A673 (cell line): ENCODE measurements at regions not wholly inside any gene's neighbourhood (a gene's known extent, or its start where the extent isn't known, plus 50 kb on each side); places are given as distances from the start of the nearest gene placed in this dataset.

Experiments used
- BruUV-seq: library from RNA; stranded (reverse); fragments of 400-500 nt; replicated peaks from 2 replicates; lab custom pipeline; 2021; lab: Mats Ljungman, UMichigan
- CTCF ChIA-PET: fragments of 300-600 bp; sonication (Branson Sonifier 250); formaldehyde crosslinking; loops from one replicate; lab custom pipeline; 2022; ENCODE audit warnings: antibody characterized with exemption; lab: Charles Lee
- POLR2A ChIA-PET: fragments of 300-600 bp; sonication (Branson Sonifier 250); formaldehyde crosslinking; loops from one replicate; lab custom pipeline; 2022; ENCODE audit warnings: antibody characterized with exemption; ENCODE audit not compliant: low non-redundant PET; lab: Charles Lee
- DNase-seq: peaks from one replicate; pipeline ENCODE4 v3.0.0-alpha.2; 2015; ENCODE audit warnings: low spot score
- H3K27ac ChIP-seq: fragments of 200-600 bp; sonication (generic); 2 replicates; pipeline ENCODE4 v1.5.1; 2016; ENCODE audit warnings: mixed run types, low read depth, mild to moderate bottlenecking, mixed read lengths, antibody characterized with exemption, low read length; ENCODE audit not compliant: poor library complexity, severe bottlenecking
- H3K27me3 ChIP-seq: fragments of 200-600 bp; sonication (generic); replicated peaks from 2 replicates; pipeline ENCODE4 v1.6.1; 2017; ENCODE audit warnings: mixed run types, low read depth, mild to moderate bottlenecking, mixed read lengths, antibody characterized with exemption, low read length; ENCODE audit not compliant: insufficient read depth, poor library complexity
- H3K36me3 ChIP-seq: fragments of 200-600 bp; sonication (generic); 2 replicates; pipeline ENCODE4 v1.6.1; 2016; ENCODE audit warnings: mixed run types, mild to moderate bottlenecking, mixed read lengths, antibody characterized with exemption, low read length; ENCODE audit not compliant: insufficient read depth, poor library complexity, severe bottlenecking
- H3K4me1 ChIP-seq: fragments of 200-600 bp; sonication (generic); 2 replicates; pipeline ENCODE4 v1.6.1; 2017; ENCODE audit warnings: mixed run types, mild to moderate bottlenecking, mixed read lengths, antibody characterized with exemption, low read length; ENCODE audit not compliant: insufficient read depth, poor library complexity, severe bottlenecking
- H3K4me3 ChIP-seq: fragments of 200-600 bp; sonication (generic); 2 replicates; pipeline ENCODE4 v1.5.1; 2016; ENCODE audit warnings: low read depth, mixed run types, mild to moderate bottlenecking, mixed read lengths, low read length; ENCODE audit not compliant: poor library complexity, severe bottlenecking
- H3K9me3 ChIP-seq: fragments of 200-600 bp; sonication (generic); 2 replicates; pipeline ENCODE4 v1.6.1; 2016; ENCODE audit warnings: mixed run types, low read depth, mild to moderate bottlenecking, mixed read lengths, antibody characterized with exemption, low read length; ENCODE audit not compliant: poor library complexity, severe bottlenecking
- CTCF ChIP-seq: fragments of 300-800, 200-600 bp; sonication (generic); conservative IDR thresholded peaks from 2 replicates; pipeline ENCODE4 v1.5.1; 2017; ENCODE audit warnings: low read depth, mild to moderate bottlenecking, antibody characterized with exemption, low read length, moderate library complexity, mixed read lengths
- EZH2 ChIP-seq: fragments of 200-600 bp; sonication (generic); IDR thresholded peaks from 2 replicates; pipeline ENCODE4 v1.6.1; 2017; ENCODE audit warnings: borderline replicate concordance, low read depth, mild to moderate bottlenecking, mixed read lengths, antibody characterized with exemption, low read length; ENCODE audit not compliant: poor library complexity, severe bottlenecking
- intact Hi-C: fragments of 100-400 bp; cut with micrococcal nuclease; formaldehyde crosslinking; loops from one replicate; pipeline ENCODE4 v1.10.0; 2022; ENCODE audit not compliant: unreplicated experiment

- ChIA-PET CTCF (no interaction called here), POLR2A (interaction anchor here (0.5 kb wide), 1 partner anchor 10 kb away, joined by 3 read pairs; no protein-coding TSS in a partner anchor)
- Histone ChIP-seq H3K27me3 (no peaks in the 10 kb centered on the region), H3K36me3 (no peaks in the 10 kb centered on the region), H3K4me3 (no peak overlapping the region), H3K27ac (no peak overlapping the region), H3K4me1 (no peaks in the 10 kb centered on the region), H3K9me3 (no peaks in the 10 kb centered on the region)
- no TSS peak for BruUV-seq
- intact Hi-C loops = no loop called here
- DNase-seq = no peak
- TF ChIP-seq EZH2 (no peak), CTCF (no peak)
Observed at GRCh38 chr7:50155755-50156154, 62.7 kb upstream of the ZPBP start.

GRCh38 chr7:50153995-50154394 is 60.9 kb upstream of the ZPBP start:
- intact Hi-C loops = no loop called here
- Histone ChIP-seq H3K9me3 (no peaks in the 10 kb centered on the region), H3K4me3 (no peak overlapping the region), H3K36me3 (no peaks in the 10 kb centered on the region), H3K27me3 (no peaks in the 10 kb centered on the region), H3K27ac (no peak overlapping the region), H3K4me1 (no peaks in the 10 kb centered on the region)
- ChIA-PET POLR2A (no interaction called here), CTCF (no interaction called here)
- no peak for TF ChIP-seq EZH2
- no peak for TF ChIP-seq CTCF
- no peak for DNase-seq
- BruUV-seq = no TSS peak

- no peak overlapping the region for H3K4me3 ChIP-seq
- BruUV-seq = no TSS peak
- H3K27me3 ChIP-seq = no peaks in the 10 kb centered on the region
- H3K9me3 ChIP-seq = no peaks in the 10 kb centered on the region
- intact Hi-C loops = no loop called here
- no peak overlapping the region for H3K27ac ChIP-seq
- no peak for DNase-seq
- no peaks in the 10 kb centered on the region for H3K36me3 ChIP-seq
- no peaks in the 10 kb centered on the region for H3K4me1 ChIP-seq
- ChIA-PET POLR2A (no interaction called here), CTCF (no interaction called here)
- TF ChIP-seq EZH2 (no peak), CTCF (no peak)
Observed at GRCh38 chr7:50153148-50153547, 60.1 kb upstream of the ZPBP start.
